Epithelial cell of proximal tubule (primary cell): ENCODE measurements at regions not wholly inside any gene's neighbourhood (a gene's known extent, or its start where the extent isn't known, plus 50 kb on each side); places are given as distances from the start of the nearest gene placed in this dataset.

Experiments used
- DNase-seq: peaks from one replicate; pipeline ENCODE4 v3.0.0-alpha.2; 2011; ENCODE audit warnings: low read depth
- H3K4me3 ChIP-seq: 2 replicates; pipeline ENCODE4 v1.5.1; 2011; ENCODE audit warnings: low read depth, mild to moderate bottlenecking, low read length
- CTCF ChIP-seq: conservative IDR thresholded peaks from 2 replicates; pipeline ENCODE4 v1.5.1; 2012; ENCODE audit warnings: low read depth, mild to moderate bottlenecking, low read length

- no peak overlapping the region for H3K4me3 ChIP-seq
- no peak for DNase-seq
- TF ChIP-seq CTCF = no peak
Measured at GRCh38 chr4:81605271-81605670, 133.6 kb upstream of the RASGEF1B start.

GRCh38 chr4:81604683-81605218 is 133.0 kb upstream of the RASGEF1B start:
- no peak overlapping the region for H3K4me3 ChIP-seq
- no peak for TF ChIP-seq CTCF
- DNase-seq = no peak

GRCh38 chr4:81602854-81603253 is 131.1 kb upstream of the RASGEF1B start:
- no peak for TF ChIP-seq CTCF
- DNase-seq = no peak
- no peak overlapping the region for H3K4me3 ChIP-seq

GRCh38 chr4:81601358-81601694 is 129.6 kb upstream of the RASGEF1B start:
- no peak for TF ChIP-seq CTCF
- no peak overlapping the region for H3K4me3 ChIP-seq
- no peak for DNase-seq

- DNase-seq = no peak
- no peak for TF ChIP-seq CTCF
- H3K4me3 ChIP-seq = no peak overlapping the region
Measured at GRCh38 chr4:81600520-81601357, 129.0 kb upstream of the RASGEF1B start.

GRCh38 chr4:81599742-81600380 is 128.2 kb upstream of the RASGEF1B start:
- no peak for DNase-seq
- TF ChIP-seq CTCF = no peak
- H3K4me3 ChIP-seq = no peak overlapping the region
